ENCODE measurements at regions not wholly inside any gene's neighbourhood (a gene's known extent, or its start where the extent isn't known, plus 50 kb on each side); places are given as distances from the start of the nearest gene placed in this dataset.
"Not testable (repeated sequence)": the region's sequence is repeated elsewhere in the genome, so short reads cannot be mapped to it uniquely, and the experiment has no call there.

- no peak for DNase-seq
Observed at GRCh38 chr2:122682356-122682755, 926.9 kb downstream of the TSN start.

DNA sequence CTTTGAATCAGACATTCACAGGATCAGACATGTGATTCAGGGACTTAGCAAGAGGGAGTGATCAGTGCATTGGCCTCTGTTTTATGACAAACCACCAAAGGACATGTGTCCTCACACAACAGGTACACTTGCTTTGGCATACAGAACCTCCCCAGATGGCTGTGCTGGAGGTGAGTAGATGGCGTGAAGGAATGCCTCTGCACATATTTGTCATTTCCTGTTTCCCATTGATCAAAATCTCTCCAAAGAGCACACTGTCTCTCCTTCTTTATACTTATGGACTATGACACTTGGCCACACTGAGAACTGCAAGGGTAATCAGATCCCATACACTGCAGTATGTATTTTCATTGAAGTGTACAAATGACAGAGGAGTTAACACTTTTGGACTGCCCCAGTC is 927.6 kb downstream of the TSN start:
- DNase-seq: no peak

DNA sequence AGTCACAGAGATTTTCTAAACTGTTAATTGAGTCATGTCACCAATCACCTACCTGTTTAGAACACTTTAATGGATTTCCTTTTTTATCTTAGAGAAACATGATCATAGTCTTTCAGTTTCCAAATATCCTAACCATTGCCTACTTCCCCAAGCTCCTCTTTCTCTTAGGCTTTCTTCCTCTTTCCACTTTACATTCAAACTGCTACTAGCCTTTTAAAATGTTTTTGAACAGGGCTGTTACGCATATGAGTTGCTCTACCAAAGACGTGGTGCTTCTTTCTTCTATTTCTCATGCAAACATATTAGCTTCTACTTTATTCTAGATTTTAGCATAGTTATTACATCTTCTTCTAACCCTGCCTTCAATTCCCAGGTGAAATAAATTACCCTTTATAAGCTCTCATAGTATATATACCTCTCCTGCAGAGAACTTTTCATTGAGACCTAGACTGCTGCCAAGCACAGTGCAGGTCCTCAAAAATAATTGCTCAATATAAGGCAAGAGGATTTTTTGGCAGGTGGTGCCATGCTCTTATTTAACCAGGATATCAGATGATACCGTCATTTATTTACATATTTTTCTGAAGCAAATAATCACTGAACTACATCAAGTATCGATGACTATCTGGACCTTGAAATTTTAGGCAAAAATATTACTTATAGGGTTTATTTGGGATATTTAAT is 937.1 kb downstream of the TSN start:
- no peak for DNase-seq

- DNase-seq: no peak
Observed at GRCh38 chr2:122697415-122697814, 942.0 kb downstream of the TSN start.

GRCh38 chr2:122703676-122704075 is 948.2 kb downstream of the TSN start:
- no peak for DNase-seq

DNA sequence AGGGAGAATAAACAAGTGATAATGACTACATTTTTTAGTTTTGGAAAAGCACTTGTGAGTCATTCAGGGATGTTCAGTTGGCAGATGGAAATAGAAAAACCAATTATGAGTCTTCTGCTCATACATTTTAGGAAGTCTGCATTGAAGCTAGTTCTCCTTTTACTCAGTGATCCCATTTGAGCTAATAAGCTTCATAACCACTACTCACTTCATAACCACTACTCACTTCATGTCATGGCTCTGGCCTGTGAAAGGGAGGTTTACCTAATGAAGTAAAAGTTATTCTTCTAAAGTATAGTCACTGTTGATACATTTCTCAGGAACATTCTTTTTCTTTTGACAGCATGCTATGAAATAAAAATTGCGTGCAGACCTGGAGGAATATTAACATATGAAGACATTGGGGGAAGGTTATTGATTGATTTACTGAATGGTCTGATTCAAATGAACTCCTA is 948.7 kb downstream of the TSN start:
- no peak for DNase-seq

DNA sequence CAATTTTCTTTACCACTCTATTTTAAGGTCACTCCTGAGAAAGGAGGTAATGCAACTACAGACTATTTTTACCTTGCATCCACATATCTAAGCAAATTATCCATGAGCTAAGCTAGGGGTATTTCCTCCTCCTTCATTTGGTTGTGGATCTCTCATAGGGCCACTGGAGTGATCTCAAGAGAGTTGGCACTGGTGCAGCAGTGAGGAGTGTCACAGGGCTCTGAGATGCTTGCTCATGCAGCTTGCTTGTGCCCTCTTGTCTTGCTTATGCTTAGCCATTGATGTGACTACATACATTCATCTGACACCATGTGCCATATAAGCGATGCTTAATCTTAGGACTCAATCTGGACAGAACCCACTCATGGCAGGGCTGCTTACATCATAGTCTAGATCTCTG is 950.3 kb downstream of the TSN start:
- no peak for DNase-seq

GRCh38 chr2:122706757-122707223 is 951.3 kb downstream of the TSN start:
- DNase-seq: no peak

DNA sequence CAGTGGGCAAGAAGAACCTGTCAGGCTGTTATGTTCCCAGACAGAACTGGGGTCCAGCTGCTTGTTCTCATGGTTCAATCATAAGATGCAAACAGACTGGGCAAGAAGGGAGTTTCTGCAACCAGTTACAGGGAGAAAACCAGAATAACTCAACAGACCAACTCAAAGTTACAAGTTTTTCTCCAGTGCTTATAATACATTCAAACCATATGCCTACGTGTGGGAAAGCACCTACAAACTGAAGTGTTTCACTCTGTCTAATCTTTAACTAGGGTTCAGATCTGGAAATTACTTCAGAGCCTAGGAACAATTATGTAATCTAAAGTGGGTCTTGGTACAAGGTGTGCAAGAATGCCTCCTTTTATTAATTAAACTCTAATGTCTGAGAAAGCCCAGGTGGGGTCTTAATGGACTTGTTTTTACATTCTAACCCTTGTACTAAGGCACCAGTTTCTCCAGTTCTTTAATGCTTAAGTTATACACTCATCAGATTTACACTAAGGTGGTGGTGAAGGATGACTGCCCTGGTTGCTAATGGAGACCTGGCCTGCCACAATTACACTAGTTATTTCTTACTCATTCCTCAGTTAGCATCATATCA is 951.9 kb downstream of the TSN start:
- no peak for DNase-seq

DNA sequence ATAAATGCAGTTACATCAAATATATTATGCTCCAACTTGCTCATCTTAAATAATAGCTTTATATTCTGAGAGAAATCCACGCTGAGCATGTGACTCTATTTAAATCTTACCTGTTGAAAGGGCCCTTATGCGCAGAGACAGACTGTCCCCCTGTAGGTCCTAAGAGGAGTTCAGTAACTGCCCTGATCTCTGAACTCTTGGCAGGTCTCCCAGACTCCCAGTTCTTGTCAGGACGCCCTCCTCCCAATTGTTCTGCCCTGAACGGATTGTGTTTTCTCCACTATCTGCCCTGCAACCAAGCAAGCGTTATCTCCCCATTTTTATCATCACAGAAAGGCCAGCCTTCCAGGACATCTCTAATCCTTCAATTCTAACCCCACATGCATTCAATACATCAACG is 954.6 kb downstream of the TSN start:
- DNase-seq: no peak

DNA sequence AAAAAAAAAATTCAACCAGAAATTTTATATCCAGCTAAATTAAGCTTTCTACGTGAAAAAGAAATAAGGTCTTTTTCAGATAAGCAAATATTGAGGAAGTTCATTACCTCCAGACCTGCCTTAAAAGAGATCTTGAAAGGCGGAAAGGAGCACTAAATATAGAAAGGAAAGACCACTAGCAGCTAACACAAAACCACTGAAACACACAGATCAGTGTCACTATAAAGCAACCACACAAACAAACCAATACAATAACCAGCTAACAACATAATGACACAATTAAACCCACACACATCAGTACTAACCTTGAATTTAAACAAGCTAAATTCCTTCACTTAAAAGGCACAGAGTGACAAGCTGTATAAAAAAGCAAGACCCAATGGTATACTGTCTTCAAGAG is 958.3 kb downstream of the TSN start:
- DNase-seq: no peak

GRCh38 chr2:122720822-122721221 is 965.4 kb downstream of the TSN start:
- DNase-seq: not testable (repeated sequence)

DNA sequence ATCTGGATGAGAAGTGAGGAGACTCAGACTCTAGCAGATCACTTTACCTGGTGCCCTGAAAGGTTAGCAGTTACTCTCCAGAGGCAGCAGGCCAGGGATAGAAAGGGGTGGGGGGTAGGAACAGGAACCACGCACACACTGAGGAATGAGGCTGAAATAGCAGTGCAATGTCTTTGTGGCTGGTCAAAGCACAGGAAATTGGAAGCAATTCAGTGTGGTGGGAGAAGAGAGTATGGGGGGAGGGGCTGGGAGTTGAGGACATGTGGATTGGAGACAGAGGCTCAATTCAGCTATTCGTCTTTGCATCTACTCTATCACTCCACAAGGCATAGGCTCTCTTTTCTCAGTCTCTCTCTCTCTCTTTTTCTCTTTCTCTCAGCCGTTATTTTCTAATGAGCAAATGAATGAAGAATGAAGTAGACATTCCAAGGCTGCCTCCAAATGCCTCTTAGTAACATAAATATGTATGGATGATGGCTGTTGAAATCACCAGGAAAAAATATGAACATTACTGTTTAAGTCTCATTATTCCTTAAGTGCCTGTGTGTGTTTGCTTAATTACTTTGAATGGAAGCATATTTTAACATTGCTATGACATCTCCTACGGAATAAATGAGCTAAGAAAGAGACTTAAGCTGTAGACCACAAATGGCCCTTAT is 979.4 kb downstream of the TSN start:
- no peak for DNase-seq

DNA sequence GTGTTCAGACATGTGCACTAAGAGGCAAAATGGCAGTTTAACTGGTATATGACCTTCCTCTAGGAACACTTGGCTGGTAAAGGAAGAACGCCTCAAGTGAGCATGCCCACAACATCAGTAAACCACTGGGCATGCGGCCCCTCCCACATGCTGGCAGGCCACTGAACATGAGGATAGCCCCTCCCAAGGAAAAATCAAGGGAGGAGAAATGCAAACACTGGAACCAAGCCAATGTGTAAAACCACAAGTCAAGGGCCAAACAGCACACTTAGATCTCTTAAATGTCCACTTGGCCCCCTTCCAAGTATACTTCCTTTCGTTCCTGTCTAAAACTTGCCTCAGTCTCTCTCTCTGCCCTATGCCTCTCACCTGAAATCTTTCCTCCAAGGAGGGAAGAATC is 980.8 kb downstream of the TSN start:
- no peak for DNase-seq

DNA sequence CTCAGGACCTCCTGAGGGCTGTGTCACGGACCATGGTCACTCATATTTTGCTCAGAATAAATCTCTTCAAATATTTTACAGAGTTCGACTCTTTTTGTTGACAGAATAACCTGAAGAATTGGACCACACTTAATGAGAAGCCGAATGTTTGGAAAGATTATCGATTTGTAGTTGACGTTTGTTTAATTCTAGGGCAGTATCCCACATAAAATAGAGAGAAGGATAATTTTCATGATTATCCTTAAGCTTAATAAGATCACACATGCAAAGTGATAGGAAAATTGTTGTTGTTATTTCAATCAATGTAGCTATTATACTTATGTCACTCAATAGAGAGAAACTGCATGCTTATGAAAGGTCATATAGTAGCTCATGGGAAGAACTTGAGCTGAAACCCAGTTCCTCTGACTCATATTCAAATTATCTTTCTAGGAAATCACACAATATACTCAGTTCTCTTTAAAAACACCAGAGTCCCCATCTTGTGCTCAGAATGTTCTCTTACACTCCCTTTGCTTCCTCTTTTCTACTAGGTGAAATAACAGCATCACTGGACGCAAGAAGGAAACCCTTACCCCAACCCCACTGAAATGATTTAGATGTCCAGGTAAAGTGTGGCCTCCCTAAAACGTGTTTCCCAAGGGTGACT is 982.1 kb downstream of the TSN start:
- DNase-seq: no peak

- DNase-seq: no peak
Observed at GRCh38 chr2:122739732-122740593, 984.5 kb downstream of the TSN start.

- DNase-seq: no peak
Observed at GRCh38 chr2:122740594-122740948, 985.1 kb downstream of the TSN start.

GRCh38 chr2:122741403-122741802 is 986.0 kb downstream of the TSN start:
- DNase-seq: no peak

GRCh38 chr2:122743021-122743675 is 987.7 kb downstream of the TSN start:
- no peak for DNase-seq

GRCh38 chr2:122745603-122746002 is 990.2 kb downstream of the TSN start:
- DNase-seq: no peak

- DNase-seq: no peak
Observed at GRCh38 chr2:122747670-122748069, 992.2 kb downstream of the TSN start.

GRCh38 chr2:122748552-122749011 is 993.1 kb downstream of the TSN start:
- DNase-seq: no peak

All from CD4-positive, alpha-beta T cell treated with Interleukin-12 subunit alpha and Interleukin-12 subunit beta, for 1 hour (primary cell).